HepG2 (cell line): ENCODE measurements at regions not wholly inside any gene's neighbourhood (a gene's known extent, or its start where the extent isn't known, plus 50 kb on each side); places are given as distances from the start of the nearest gene placed in this dataset.

Source experiments
- ATAC-seq: fragments of 200-7000 bp; cut with Tn5 transposase; 3 replicates; pipeline ENCODE4 v1.9.1; 2020; ENCODE audit warnings: mild to moderate bottlenecking, moderate library complexity
- BruUV-seq: library from RNA; stranded (reverse); fragments of 400-500 nt; replicated peaks from 2 replicates; lab custom pipeline; 2021; lab: Mats Ljungman, UMichigan
- CTCF ChIA-PET: fragments of 300-600 bp; formaldehyde crosslinking; extraction: SDS; loops from one replicate; lab custom pipeline; 2021; ENCODE audit warnings: low total read pairs, inconsistent platforms, low intra/inter-chr PET ratio; lab: Yijun Ruan, JAX
- POLR2A ChIA-PET: fragments of 350-600 bp; sonication (Branson Sonifier 250); formaldehyde crosslinking; loops from one replicate; lab custom pipeline; 2020; ENCODE audit warnings: antibody characterized with exemption, inconsistent platforms; lab: Yijun Ruan, JAX
- DNase-seq: peaks from one replicate; pipeline ENCODE4 v3.0.0-alpha.2; 2015; ENCODE audit warnings: low spot score
- FAIRE-seq: peaks from 3 replicates; lab custom pipeline; 2011; peaks lifted over from hg19 to GRCh38; lab: Jason Lieb, UNC
- H2AFZ ChIP-seq: one replicate; pipeline ENCODE4 v1.6.1; 2011; ENCODE audit warnings: low read length, inconsistent platforms
- H3K27ac ChIP-seq: fragments of 300-600 bp; 3 replicates; pipeline ENCODE4 v1.8.0; 2011; ENCODE audit warnings: mixed run types, mild to moderate bottlenecking, mixed read lengths, low read length, inconsistent platforms; ENCODE audit not compliant: insufficient read depth; ENCODE audit errors: extremely low read length
- H3K27me3 ChIP-seq, 2 experiments: fragments of 200-600 bp in 1 of 2; 2 replicates in 1 of 2; 3 replicates in 1 of 2; pipeline versions ENCODE4 v1.6.0 to v1.8.0; 2011; ENCODE audit warnings: low read length in 2 of 2, mild to moderate bottlenecking in 2 of 2, moderate library complexity in 2 of 2, inconsistent platforms in 1 of 2; ENCODE audit not compliant: insufficient read depth in 2 of 2, control insufficient read depth in 1 of 2
- H3K36me3 ChIP-seq, 2 experiments: fragments of 200-600 bp in 1 of 2; replicated peaks in 1 of 2; 2 replicates in 1 of 2; 3 replicates in 1 of 2; pipeline versions ENCODE4 v1.5.1 to v1.8.0; 2011; ENCODE audit warnings: low read length in 2 of 2, inconsistent platforms in 1 of 2; ENCODE audit not compliant: insufficient read depth in 2 of 2, control insufficient read depth in 1 of 2
- H3K4me1 ChIP-seq: 2 replicates; pipeline ENCODE4 v1.5.1; 2012; ENCODE audit warnings: low read length, inconsistent platforms; ENCODE audit not compliant: insufficient read depth
- H3K4me2 ChIP-seq: 2 replicates; pipeline ENCODE4 v1.6.0; 2011; ENCODE audit warnings: low read depth, low read length, inconsistent platforms
- H3K4me3 ChIP-seq, 3 experiments: fragments of 200-600 bp in 1 of 3; sonication (generic), shearing (Covaris generic) in 1 of 3; replicated peaks in 1 of 3; 2 replicates each; pipeline ENCODE4 v1.5.1; 2011 to 2016; ENCODE audit warnings: low read length in 3 of 3, inconsistent platforms in 2 of 3, low read depth in 2 of 3, mild to moderate bottlenecking in 2 of 3, control low read depth in 1 of 3, mixed read lengths in 1 of 3; ENCODE audit not compliant: insufficient read depth in 1 of 3
- H3K79me2 ChIP-seq: one replicate; pipeline ENCODE4 v1.6.1; 2011; ENCODE audit warnings: low read length, inconsistent platforms; ENCODE audit not compliant: insufficient read depth
- H3K9ac ChIP-seq: 2 replicates; pipeline ENCODE4 v1.6.0; 2011; ENCODE audit warnings: mild to moderate bottlenecking, low read depth, low read length, inconsistent platforms; ENCODE audit not compliant: insufficient read depth
- H3K9me3 ChIP-seq: 2 replicates; pipeline ENCODE4 v1.5.1; 2012; ENCODE audit warnings: mild to moderate bottlenecking, low read length
- H4K20me1 ChIP-seq: 2 replicates; pipeline ENCODE4 v1.6.0; 2011; ENCODE audit warnings: inconsistent platforms, mild to moderate bottlenecking, low read length, moderate library complexity; ENCODE audit not compliant: insufficient read depth
- CBFB ChIP-seq: sonication (generic); formaldehyde crosslinking; IDR thresholded peaks from 2 replicates; pipeline ENCODE4 v1.4.0; 2020; ENCODE audit warnings: missing genetic modification reagents
- HOXA7 ChIP-seq: sonication (generic); formaldehyde crosslinking; IDR thresholded peaks from 2 replicates; pipeline ENCODE4 v1.8.1; 2022; ENCODE audit warnings: mild to moderate bottlenecking, missing genetic modification reagents, moderate library complexity
- JDP2 ChIP-seq: sonication (generic); formaldehyde crosslinking; IDR thresholded peaks from 2 replicates; pipeline ENCODE4 v1.8.1; 2022; ENCODE audit warnings: missing genetic modification reagents, borderline replicate concordance
- JUNB ChIP-seq: sonication (generic); formaldehyde crosslinking; IDR thresholded peaks from 2 replicates; pipeline ENCODE4 v1.8.0; 2022; ENCODE audit warnings: missing genetic modification reagents, mild to moderate bottlenecking, borderline replicate concordance
- SNRNP70 ChIP-seq: fragments of 200-400 bp; formaldehyde crosslinking; IDR thresholded peaks from 2 replicates; pipeline ENCODE4 v1.6.1; 2017; ENCODE audit warnings: mild to moderate bottlenecking, low read depth, low read length, moderate library complexity
- STAT5B ChIP-seq: sonication (generic); formaldehyde crosslinking; IDR thresholded peaks from 2 replicates; pipeline ENCODE4 v1.4.0; 2020; ENCODE audit warnings: missing genetic modification reagents
- TBL1XR1 ChIP-seq: fragments of 150-350 bp; IDR thresholded peaks from 2 replicates; pipeline ENCODE4 v1.6.1; 2014; ENCODE audit warnings: borderline replicate concordance, low read length; ENCODE audit not compliant: partially characterized antibody
- ZBTB7B ChIP-seq: sonication (generic); formaldehyde crosslinking; IDR thresholded peaks from 2 replicates; pipeline ENCODE4 v1.4.0; 2020; ENCODE audit warnings: missing genetic modification reagents
- ZMAT3 ChIP-seq: sonication (generic); formaldehyde crosslinking; conservative IDR thresholded peaks from 2 replicates; pipeline ENCODE4 v1.7.0; 2021; ENCODE audit warnings: missing genetic modification reagents
- ZNF101 ChIP-seq: sonication (generic); formaldehyde crosslinking; IDR thresholded peaks from 2 replicates; pipeline ENCODE4 v1.4.0; 2020; ENCODE audit warnings: mild to moderate bottlenecking, low read depth, missing genetic modification reagents, borderline replicate concordance
- ZNF205 ChIP-seq: IDR thresholded peaks from 2 replicates; pipeline ENCODE4 v1.6.1; 2018; ENCODE audit warnings: missing biosample characterization, missing genetic modification reagents
- ZNF766 ChIP-seq: sonication (generic); formaldehyde crosslinking; IDR thresholded peaks from 2 replicates; pipeline ENCODE4 v1.5.0; 2020; ENCODE audit warnings: missing genetic modification reagents, borderline replicate concordance
- WGBS: methylation state at CpG from one replicate; pipeline ENCODE4 v1.1.6; 2017; ENCODE audit warnings: low lambda C conversion rate; 5-methylcytosine and 5-hydroxymethylcytosine counted together
- in situ Hi-C: cut with HindIII; loops from 2 replicates; pipeline ENCODE4 v1.10.0; 2017; ENCODE audit warnings: low pct_unique_long_range_greater_than_20kb; ENCODE audit not compliant: extremely low pct_ligation_motif_present
- intact Hi-C: fragments of 100-400 bp; cut with micrococcal nuclease; formaldehyde crosslinking; loops from one replicate; pipeline ENCODE4 v1.10.0; 2022; ENCODE audit not compliant: unreplicated experiment
- TF ChIP-seq, protein P1 (sequence below): IDR thresholded peaks from 2 replicates; pipeline ENCODE4 v1.6.1; 2018; ENCODE audit warnings: missing genetic modification reagents
- TF ChIP-seq, protein P2 (sequence below): sonication (generic); formaldehyde crosslinking; IDR thresholded peaks from 2 replicates; pipeline ENCODE4 v1.8.0; 2022; ENCODE audit warnings: missing genetic modification reagents, mild to moderate bottlenecking, inconsistent platforms, borderline replicate concordance
- TF ChIP-seq, protein P3 (sequence below): sonication (generic); formaldehyde crosslinking; IDR thresholded peaks from 2 replicates; pipeline ENCODE4 v1.5.0; 2020; ENCODE audit warnings: missing genetic modification reagents
- TF ChIP-seq, protein P4 (sequence below): sonication (generic); formaldehyde crosslinking; IDR thresholded peaks from 2 replicates; pipeline ENCODE4 v1.9.0; 2021; ENCODE audit warnings: missing genetic modification reagents, mild to moderate bottlenecking, borderline replicate concordance

DNA sequence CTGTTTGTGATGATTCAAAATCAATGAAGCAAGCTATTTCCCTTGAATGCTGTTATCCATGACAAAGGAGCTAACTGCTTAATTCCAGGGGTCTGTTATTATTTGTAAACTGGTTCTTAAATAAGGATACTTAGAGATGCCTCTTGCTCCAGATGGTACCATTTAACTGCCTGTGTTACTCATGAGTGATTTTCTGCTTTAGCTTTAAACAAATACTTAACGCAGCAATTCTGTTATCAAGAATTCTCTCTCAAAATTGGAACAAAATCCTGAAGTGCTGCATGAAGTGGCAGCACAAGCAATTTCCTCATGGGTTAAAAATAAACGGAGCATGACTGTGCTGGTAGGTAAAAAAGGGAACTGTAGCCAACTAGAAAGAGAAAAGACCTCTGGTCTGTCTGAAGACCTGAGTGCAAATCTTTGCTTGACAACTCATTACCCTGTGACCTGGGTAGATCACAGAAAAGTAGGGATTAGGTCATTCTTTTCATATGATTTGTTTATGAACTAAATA is 62.5 kb upstream of the GBE1 start:
- Histone ChIP-seq H3K4me1 (no peaks in the 10 kb centered on the region), H4K20me1 (no peaks in the 10 kb centered on the region), H3K27ac (no peak overlapping the region), H3K79me2 (no peaks in the 10 kb centered on the region), H3K4me3 (no peak overlapping the region), H3K9me3 (no peaks in the 10 kb centered on the region), H3K9ac (no peak overlapping the region), H3K36me3 (no peaks in the 10 kb centered on the region), H3K4me2 (no peak overlapping the region), H2AFZ (no peak overlapping the region), H3K27me3 (no peaks in the 10 kb centered on the region)
- intact Hi-C loops = no loop called here
- WGBS = 0% methylated on average over 2 of the region's 2 CpGs
- no peak for DNase-seq
- ATAC-seq = no peak
- no peak for FAIRE-seq
- ChIA-PET CTCF (no interaction called here), POLR2A (no interaction called here)
- BruUV-seq = no TSS peak
- in situ Hi-C loops = no loop called here
- TF ChIP-seq, protein P1, sequence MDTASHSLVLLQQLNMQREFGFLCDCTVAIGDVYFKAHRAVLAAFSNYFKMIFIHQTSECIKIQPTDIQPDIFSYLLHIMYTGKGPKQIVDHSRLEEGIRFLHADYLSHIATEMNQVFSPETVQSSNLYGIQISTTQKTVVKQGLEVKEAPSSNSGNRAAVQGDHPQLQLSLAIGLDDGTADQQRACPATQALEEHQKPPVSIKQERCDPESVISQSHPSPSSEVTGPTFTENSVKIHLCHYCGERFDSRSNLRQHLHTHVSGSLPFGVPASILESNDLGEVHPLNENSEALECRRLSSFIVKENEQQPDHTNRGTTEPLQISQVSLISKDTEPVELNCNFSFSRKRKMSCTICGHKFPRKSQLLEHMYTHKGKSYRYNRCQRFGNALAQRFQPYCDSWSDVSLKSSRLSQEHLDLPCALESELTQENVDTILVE (CRISPR knock-in tag) = no peak
- no peak for TF ChIP-seq JDP2
- no peak for TF ChIP-seq STAT5B (CRISPR knock-in tag)
- no peak for TF ChIP-seq HOXA7 (CRISPR knock-in tag)
- TF ChIP-seq JUNB (CRISPR knock-in tag) = no peak
- TF ChIP-seq, protein P2, sequence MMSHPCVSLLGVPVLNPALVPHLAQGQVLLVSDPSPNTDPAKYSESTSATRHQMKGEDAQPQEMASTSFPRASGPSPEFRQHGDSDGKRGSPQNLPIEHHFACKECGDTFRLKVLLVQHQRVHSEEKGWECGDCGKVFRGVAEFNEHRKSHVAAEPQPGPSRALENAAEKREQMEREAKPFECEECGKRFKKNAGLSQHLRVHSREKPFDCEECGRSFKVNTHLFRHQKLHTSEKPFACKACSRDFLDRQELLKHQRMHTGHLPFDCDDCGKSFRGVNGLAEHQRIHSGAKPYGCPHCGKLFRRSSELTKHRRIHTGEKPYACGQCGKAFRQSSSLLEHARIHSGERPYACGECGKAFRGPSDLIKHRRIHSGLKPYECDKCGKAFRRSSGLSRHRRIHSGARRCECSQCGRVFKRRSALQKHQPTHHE (CRISPR knock-in tag) = no peak
- TF ChIP-seq SNRNP70 = no peak
- TF ChIP-seq, protein P3, sequence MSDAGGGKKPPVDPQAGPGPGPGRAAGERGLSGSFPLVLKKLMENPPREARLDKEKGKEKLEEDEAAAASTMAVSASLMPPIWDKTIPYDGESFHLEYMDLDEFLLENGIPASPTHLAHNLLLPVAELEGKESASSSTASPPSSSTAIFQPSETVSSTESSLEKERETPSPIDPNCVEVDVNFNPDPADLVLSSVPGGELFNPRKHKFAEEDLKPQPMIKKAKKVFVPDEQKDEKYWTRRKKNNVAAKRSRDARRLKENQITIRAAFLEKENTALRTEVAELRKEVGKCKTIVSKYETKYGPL = no peak
- TF ChIP-seq TBL1XR1 = no peak
- TF ChIP-seq ZNF766 (CRISPR knock-in tag) = no peak
- no peak for TF ChIP-seq CBFB (CRISPR knock-in tag)
- no peak for TF ChIP-seq ZBTB7B (CRISPR knock-in tag)
- TF ChIP-seq, protein P4, sequence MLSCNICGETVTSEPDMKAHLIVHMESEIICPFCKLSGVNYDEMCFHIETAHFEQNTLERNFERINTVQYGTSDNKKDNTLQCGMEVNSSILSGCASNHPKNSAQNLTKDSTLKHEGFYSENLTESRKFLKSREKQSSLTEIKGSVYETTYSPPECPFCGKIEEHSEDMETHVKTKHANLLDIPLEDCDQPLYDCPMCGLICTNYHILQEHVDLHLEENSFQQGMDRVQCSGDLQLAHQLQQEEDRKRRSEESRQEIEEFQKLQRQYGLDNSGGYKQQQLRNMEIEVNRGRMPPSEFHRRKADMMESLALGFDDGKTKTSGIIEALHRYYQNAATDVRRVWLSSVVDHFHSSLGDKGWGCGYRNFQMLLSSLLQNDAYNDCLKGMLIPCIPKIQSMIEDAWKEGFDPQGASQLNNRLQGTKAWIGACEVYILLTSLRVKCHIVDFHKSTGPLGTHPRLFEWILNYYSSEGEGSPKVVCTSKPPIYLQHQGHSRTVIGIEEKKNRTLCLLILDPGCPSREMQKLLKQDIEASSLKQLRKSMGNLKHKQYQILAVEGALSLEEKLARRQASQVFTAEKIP = no peak
- TF ChIP-seq ZMAT3 (CRISPR knock-in tag) = no peak
- TF ChIP-seq ZNF101 (CRISPR knock-in tag) = no peak
- TF ChIP-seq ZNF205 (CRISPR knock-in tag) = no peak
